KBM-7 (cell line): ENCODE measurements at regions not wholly inside any gene's neighbourhood (a gene's known extent, or its start where the extent isn't known, plus 50 kb on each side); places are given as distances from the start of the nearest gene placed in this dataset.

Experiments used
- DNase-seq: peaks from one replicate; pipeline ENCODE4 v3.0.0-alpha.2; 2015
- in situ Hi-C: fragments of 300-500 bp; cut with MboI; formaldehyde crosslinking; loops from 2 replicates; pipeline ENCODE4 v1.14.3; 2020; ENCODE audit warnings: low sequenced_read_pairs, low pct_unique_long_range_greater_than_20kb, mixed read lengths

- in situ Hi-C loops: no loop called here
- no peak for DNase-seq
These were observed 509.7 kb downstream of the PSAT1 start for GRCh38 chr9:78806492-78807160.

- DNase-seq: no peak
- in situ Hi-C loops: no loop called here
These were observed 510.4 kb downstream of the PSAT1 start for GRCh38 chr9:78807286-78807685.

- in situ Hi-C loops: no loop called here
These were observed 511.1 kb downstream of the PSAT1 start for GRCh38 chr9:78808048-78808447.

GRCh38 chr9:78811622-78812276, 514.8 kb downstream of the PSAT1 start:
- DNase-seq: no peak
- in situ Hi-C loops: no loop called here

More at GRCh38 chr9:78808048-78808447, 511.1 kb downstream of the PSAT1 start:
- no peak for DNase-seq

- DNase-seq: no peak
- in situ Hi-C loops: no loop called here
These were observed 515.7 kb downstream of the PSAT1 start for GRCh38 chr9:78812665-78813064.

GRCh38 chr9:78813602-78814180, 516.8 kb downstream of the PSAT1 start:
- no peak for DNase-seq
- in situ Hi-C loops: no loop called here

- in situ Hi-C loops: no loop called here
- peak; percentile 27 for DNase-seq
These were observed 524.3 kb downstream of the PSAT1 start for GRCh38 chr9:78821126-78821822.

GRCh38 chr9:78826527-78826926, 529.6 kb downstream of the PSAT1 start:
- DNase-seq: no peak
- in situ Hi-C loops: no loop called here

- in situ Hi-C loops: no loop called here
- no peak for DNase-seq
These were observed 531.6 kb downstream of the PSAT1 start for GRCh38 chr9:78828521-78828920.

GRCh38 chr9:78830301-78830700, 533.4 kb downstream of the PSAT1 start:
- DNase-seq: no peak

GRCh38 chr9:78831726-78832125, 534.8 kb downstream of the PSAT1 start:
- no peak for DNase-seq
- in situ Hi-C loops: no loop called here

More at GRCh38 chr9:78830301-78830700, 533.4 kb downstream of the PSAT1 start:
- in situ Hi-C loops: no loop called here

- in situ Hi-C loops: no loop called here
These were observed 539.1 kb downstream of the PSAT1 start for GRCh38 chr9:78835928-78836450.

GRCh38 chr9:78839252-78839651, 542.3 kb downstream of the PSAT1 start:
- in situ Hi-C loops: no loop called here
- DNase-seq: no peak

More at GRCh38 chr9:78835928-78836450, 539.1 kb downstream of the PSAT1 start:
- no peak for DNase-seq

- DNase-seq: no peak
- in situ Hi-C loops: no loop called here
These were observed 551.1 kb downstream of the PSAT1 start for GRCh38 chr9:78848061-78848460.

GRCh38 chr9:78856144-78856543, 559.2 kb downstream of the PSAT1 start:
- in situ Hi-C loops: no loop called here
- no peak for DNase-seq

- in situ Hi-C loops: no loop called here
- DNase-seq: no peak
These were observed 559.9 kb downstream of the PSAT1 start for GRCh38 chr9:78856781-78857180.

GRCh38 chr9:78857373-78858225, 560.7 kb downstream of the PSAT1 start:
- DNase-seq: no peak
- in situ Hi-C loops: no loop called here

- in situ Hi-C loops: no loop called here
- no peak for DNase-seq
These were observed 561.3 kb downstream of the PSAT1 start for GRCh38 chr9:78858266-78858665.
